ENCODE measurements at regions not wholly inside any gene's neighbourhood (a gene's known extent, or its start where the extent isn't known, plus 50 kb on each side); places are given as distances from the start of the nearest gene placed in this dataset.
A peak's percentile ranks its signal among the peaks of the same experiment; 100 is the strongest.

GRCh38 chr6:104614394-104614793 is 245.3 kb downstream of the HACE1 start:
- DNase-seq: no peak

DNA sequence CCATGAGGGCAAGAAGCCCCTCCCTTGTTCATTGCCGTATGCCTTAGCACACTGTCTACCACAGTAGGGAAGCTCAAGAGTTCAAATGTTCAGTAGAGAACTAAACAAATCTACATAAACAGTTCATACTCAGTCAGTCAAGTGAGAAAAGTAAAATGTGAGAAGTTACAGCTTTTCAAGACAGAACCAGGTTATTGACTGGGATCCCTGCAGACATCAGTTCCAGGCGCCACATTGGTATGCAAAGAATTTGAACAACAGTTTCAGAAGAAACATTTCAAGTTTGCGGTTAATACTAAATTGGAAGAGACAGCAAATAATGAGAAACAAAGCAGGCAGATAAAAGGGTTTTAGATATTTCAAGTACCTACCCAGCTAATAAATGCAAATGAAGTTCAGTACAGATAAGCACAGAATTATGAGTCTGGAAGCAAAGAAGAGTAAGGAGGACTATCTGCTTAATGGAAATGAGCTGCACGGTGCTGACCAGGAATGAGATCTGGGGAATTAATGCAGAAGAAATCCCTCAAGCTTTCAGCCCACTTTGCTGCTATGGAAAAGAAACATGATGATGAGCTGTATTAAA is 246.2 kb downstream of the HACE1 start:
- DNase-seq: no peak

- no peak for DNase-seq
Measured at GRCh38 chr6:104612541-104612940, 247.2 kb downstream of the HACE1 start.

DNA sequence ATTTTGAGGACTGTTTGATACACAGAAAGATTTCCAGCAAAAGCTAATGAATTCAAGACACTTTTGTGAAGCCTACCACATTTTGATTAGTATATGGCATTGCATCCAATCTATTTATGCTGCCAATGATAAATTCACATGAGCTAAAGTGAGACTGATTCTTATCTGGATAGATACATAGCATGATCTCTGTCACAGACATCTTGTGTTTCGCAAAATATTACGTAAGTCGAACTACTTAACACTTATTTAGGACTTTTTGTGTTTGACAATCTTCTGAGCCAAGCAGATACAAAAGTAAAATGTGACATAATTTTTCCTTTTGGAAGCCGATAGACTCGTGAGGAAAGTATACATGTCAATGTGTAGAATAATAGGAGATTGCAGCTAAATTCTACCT is 251.6 kb downstream of the HACE1 start:
- DNase-seq: peak; percentile 88

- DNase-seq: no peak
Measured at GRCh38 chr6:104607501-104607900, 252.2 kb downstream of the HACE1 start.

DNA sequence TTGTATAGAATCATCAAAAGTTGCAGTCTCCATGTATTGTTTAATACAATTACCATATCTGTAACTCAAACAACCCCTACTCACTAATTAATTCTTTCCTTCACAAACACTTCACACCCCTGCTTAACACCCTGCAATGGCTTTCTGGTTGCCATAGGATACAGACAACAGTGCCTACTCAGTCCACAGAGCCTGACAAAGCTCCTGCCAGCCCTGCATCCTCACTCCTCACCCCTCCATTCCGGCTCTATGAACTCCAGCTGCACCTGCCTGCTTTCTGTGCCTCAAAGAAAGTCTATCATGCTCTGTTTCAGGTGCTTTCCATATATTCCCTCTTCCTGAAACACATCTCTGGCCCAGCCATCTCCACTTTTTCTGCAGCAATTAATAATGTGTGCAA is 253.4 kb downstream of the HACE1 start:
- no peak for DNase-seq

GRCh38 chr6:104604685-104605084 is 255.0 kb downstream of the HACE1 start:
- no peak for DNase-seq

DNA sequence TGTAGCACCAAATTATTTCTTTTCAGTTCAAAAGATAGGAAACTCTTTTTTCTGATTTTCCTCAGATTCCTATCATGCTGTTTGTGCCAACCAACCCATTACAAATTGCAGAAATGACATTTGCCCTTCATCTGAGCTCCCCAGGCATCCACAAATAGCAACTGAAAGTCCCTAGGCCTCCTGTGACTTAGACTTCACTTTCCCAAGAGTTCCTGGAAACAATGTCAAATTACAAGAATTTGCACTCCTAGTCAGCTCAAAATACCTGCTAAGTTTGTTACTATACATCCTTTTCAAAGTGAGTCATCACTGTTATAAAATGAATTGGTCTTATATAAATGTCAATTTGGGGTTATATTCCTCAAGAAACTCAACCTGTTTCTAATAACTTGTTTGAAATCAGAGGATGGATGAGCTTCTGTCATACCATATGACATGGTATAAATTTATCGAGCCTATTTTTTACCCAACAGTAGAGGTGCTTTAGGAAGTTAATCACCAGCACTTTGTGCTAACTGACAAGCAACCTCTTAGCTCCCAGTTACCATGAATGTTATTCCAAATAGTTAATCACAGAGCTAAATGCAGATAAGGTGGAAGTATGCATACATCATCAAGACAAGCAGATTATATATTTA is 256.5 kb downstream of the HACE1 start:
- no peak for DNase-seq

DNA sequence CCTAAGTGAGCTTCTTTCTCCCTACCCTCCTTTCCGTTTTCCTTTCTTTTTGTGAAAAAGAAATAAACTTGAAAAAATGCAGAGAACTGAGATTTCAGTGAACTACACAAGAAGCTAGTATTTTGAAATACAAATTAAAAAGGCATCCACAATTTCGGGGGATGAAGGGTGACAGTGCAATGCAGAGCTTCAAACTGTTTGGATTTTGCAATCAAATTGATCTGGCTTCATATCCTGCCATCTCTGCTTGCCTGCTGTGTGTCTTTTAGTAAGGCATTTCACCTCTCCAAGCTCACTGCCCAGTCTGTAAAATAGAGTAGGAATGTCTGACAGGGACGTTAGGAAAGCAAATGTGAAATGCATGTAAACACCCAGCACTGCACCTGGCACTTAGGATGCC is 258.0 kb downstream of the HACE1 start:
- no peak for DNase-seq

GRCh38 chr6:104601131-104601651 is 258.5 kb downstream of the HACE1 start:
- DNase-seq: no peak

DNA sequence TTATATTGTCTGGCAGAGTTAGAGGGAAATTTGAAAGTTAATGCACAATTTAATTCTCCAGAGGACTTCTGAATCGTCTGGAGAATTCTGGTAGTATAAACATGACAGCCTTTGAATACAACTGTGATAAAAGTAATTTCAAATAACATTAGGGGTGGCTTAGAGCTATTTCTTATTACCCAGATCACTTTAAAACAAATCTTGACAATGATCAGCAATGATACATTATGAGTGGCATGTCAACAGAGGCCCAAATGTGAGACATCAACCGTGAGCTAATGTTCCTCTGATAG is 259.1 kb downstream of the HACE1 start:
- DNase-seq: no peak

DNA sequence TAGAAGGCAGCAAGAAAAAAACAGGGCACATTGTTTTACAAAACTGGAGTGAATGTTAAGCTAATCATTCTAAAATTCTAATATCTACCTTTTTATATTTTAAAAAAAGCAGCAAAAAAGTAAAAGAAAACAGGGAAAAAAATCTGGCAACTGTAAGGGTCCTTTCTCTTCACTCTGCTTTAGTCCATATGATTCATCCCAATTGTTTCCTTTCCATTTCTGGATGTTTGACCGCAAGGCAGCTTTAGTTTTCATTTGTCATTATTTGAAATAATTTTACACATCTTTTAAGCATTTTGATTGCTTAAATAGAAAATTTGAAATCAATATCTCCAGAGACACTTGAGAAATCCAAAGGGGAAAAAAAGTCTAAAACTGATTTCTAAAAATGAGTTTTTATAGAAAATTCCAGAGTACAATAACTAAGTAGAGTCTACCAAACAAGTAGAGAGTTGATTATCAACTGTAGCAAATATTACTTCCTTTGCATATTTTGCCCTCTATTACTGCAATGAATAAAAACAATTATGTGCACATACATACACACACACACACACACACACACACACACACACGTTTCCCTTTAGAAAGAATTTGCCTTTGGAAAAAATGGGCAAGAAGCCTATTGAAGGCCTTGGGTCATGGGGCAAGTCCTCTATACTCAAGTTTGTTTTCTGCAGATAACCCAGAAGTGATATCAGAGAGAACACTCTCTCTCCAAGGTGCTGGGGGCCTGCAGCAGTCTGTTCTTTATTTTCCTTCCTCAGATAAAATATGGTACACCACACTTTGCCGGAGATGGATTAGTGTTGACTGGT is 259.7 kb downstream of the HACE1 start:
- no peak for DNase-seq

DNA sequence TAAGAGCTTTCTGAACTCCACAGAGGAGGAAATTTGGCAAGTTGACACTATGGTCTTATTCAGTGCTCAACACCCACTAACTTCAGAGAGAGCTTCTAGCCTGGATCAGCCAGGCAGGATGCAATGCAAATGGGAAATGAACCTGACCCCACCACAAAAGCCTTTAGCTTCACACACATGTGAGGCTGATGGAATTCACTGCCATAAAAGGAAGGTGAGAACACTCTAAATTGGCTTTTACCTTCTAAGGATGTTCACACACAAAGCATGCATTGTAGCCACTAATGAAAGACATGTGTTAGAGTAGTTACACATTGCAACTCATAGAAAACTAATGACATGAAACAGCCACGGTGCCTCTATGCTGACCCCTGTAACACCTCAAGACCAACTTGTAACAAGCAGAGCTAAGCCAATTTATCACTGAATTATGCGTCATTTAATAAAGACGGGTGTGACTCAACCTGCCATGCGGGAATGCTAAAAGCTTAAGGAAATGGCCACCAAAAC is 262.1 kb downstream of the HACE1 start:
- DNase-seq: no peak

- DNase-seq: no peak
Measured at GRCh38 chr6:104596091-104596490, 263.6 kb downstream of the HACE1 start.

GRCh38 chr6:104595311-104595820 is 264.4 kb downstream of the HACE1 start:
- DNase-seq: no peak

GRCh38 chr6:104591573-104592334 is 268.0 kb downstream of the HACE1 start:
- no peak for DNase-seq

DNA sequence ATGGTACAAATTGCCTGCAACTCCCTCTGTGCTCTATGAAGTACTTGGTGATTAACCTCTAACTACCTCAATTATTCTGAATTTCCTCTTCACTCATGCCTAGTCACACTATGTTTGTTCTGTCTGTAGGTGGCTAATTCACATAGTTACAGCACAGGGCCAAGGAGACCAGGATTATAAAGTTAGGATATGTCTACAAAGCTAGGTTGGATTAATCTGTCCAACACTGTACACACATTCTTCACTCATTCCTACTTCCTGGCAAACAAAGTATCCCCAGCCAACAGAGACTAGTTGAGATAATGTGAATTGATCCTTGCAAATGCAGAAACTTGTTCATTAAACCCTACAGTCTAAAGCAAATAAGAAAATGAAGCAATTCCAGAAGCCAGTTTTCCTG is 269.8 kb downstream of the HACE1 start:
- DNase-seq: no peak

- DNase-seq: no peak
Measured at GRCh38 chr6:104585646-104586045, 274.1 kb downstream of the HACE1 start.

DNA sequence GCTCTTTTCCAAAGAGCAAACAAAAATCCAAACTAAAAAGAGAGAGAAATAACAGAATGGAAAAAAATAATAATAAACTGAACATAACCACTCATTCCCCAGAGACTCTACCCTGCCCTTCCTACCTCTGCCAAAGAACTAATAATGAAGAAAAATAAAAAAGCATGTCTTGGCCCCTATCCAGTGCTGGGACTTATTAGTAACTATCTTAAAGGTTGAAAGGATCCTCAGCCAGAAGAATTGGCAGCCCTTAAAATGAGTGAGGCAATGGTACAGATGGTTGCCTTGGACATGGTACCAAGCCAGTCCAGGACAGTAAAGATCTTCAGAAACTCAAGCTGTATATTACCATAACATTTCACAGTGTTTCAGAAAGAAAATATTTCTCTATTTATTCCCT is 279.3 kb downstream of the HACE1 start:
- DNase-seq: no peak

DNA sequence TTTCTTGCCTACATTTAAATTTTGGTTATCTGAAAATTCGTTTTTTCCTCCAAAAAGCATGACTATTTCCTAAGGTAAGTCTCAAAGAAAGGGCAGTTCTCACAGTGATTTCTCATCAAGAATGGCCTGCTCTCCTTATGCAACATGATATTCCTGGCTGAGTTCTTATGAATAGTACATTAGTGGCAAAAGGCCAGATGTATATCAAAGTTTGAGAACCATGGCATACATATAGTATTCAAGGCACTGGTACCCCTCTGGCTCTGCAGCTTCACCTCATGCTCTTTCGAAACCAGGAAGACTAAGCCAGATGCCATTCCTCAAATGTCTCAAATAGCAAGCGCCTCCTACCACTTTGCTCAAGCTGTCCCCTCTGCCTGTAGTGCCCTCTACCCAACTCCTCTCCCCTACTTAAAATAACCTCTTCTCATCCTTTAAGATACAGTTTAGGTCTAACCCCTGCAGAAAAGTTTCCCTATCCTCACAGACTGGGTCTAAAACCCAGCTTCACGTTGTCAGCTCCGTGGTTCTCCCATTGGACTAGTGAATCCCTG is 280.3 kb downstream of the HACE1 start:
- no peak for DNase-seq

DNA sequence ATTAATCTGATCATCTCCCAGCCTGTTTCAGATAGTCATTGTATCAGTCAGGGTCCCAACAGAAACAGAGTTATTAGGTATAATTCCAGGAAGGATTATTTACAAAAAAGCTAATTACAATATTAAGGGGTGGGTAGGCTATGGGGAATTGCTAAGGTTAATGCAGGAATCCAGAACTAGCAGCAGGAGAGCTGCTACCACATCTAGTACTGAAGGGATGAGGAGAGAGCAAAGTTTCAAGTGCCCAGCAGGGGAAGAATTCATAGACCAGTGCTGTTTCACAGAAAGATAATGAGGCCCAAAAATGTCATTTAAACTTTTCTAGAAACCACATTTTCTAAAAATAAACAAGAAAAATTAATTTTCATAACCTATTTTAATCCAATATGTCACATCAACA is 284.2 kb downstream of the HACE1 start:
- DNase-seq: no peak

GRCh38 chr6:104574135-104574750 is 285.5 kb downstream of the HACE1 start:
- no peak for DNase-seq
